Astrocyte (in vitro differentiated cells and primary cell): ENCODE measurements at regions not wholly inside any gene's neighbourhood (a gene's known extent, or its start where the extent isn't known, plus 50 kb on each side); places are given as distances from the start of the nearest gene placed in this dataset.

ENCODE experiments used
- DNase-seq: peaks from one replicate; pipeline ENCODE4 v3.0.0-alpha.2; 2010; ENCODE audit warnings: low read depth
- FAIRE-seq: peaks from 2 replicates; lab custom pipeline; 2011; peaks lifted over from hg19 to GRCh38; lab: Jason Lieb, UNC
- H2AFZ ChIP-seq: 2 replicates; pipeline ENCODE4 v1.6.0; 2012; ENCODE audit warnings: low read depth, low read length, inconsistent platforms
- H3K27ac ChIP-seq: 2 replicates; pipeline ENCODE4 v1.5.1; 2011; ENCODE audit warnings: low read depth, low read length, inconsistent platforms
- H3K27me3 ChIP-seq: 2 replicates; pipeline ENCODE4 v1.6.0; 2011; ENCODE audit warnings: low read length, inconsistent platforms; ENCODE audit not compliant: insufficient read depth
- H3K36me3 ChIP-seq: 2 replicates; pipeline ENCODE4 v1.5.1; 2011; ENCODE audit warnings: low read length, inconsistent platforms; ENCODE audit not compliant: insufficient read depth
- H3K4me1 ChIP-seq: 2 replicates; pipeline ENCODE4 v1.5.1; 2011; ENCODE audit warnings: low read length, inconsistent platforms; ENCODE audit not compliant: insufficient read depth
- H3K4me2 ChIP-seq: 2 replicates; pipeline ENCODE4 v1.6.0; 2012; ENCODE audit warnings: low read length, inconsistent platforms
- H3K4me3 ChIP-seq: 2 replicates; pipeline ENCODE4 v1.5.1; 2011; ENCODE audit warnings: low read depth, mild to moderate bottlenecking, low read length, inconsistent platforms; ENCODE audit not compliant: insufficient read depth
- H3K79me2 ChIP-seq: 2 replicates; pipeline ENCODE4 v1.6.0; 2012; ENCODE audit warnings: mild to moderate bottlenecking, low read length, inconsistent platforms; ENCODE audit not compliant: insufficient read depth
- H3K9ac ChIP-seq: 2 replicates; pipeline ENCODE4 v1.6.0; 2012; ENCODE audit warnings: mild to moderate bottlenecking, low read length, inconsistent platforms
- H3K9me3 ChIP-seq: 2 replicates; pipeline ENCODE4 v1.5.1; 2012; ENCODE audit warnings: low read depth, mild to moderate bottlenecking, low read length, inconsistent platforms; ENCODE audit not compliant: insufficient read depth
- H4K20me1 ChIP-seq: 2 replicates; pipeline ENCODE4 v1.6.0; 2012; ENCODE audit warnings: low read length, inconsistent platforms; ENCODE audit not compliant: insufficient read depth
- H3K27ac Mint-ChIP-seq: one replicate; pipeline ENCODE4 v1.8.0; 2021; ENCODE audit warnings: mild to moderate bottlenecking, mixed read lengths; ENCODE audit not compliant: unreplicated experiment
- H3K27me3 Mint-ChIP-seq: one replicate; pipeline ENCODE4 v1.8.0; 2021; ENCODE audit warnings: low read depth, mixed read lengths; ENCODE audit not compliant: unreplicated experiment
- H3K36me3 Mint-ChIP-seq: one replicate; pipeline ENCODE4 v1.8.0; 2021; ENCODE audit warnings: low read depth, mixed read lengths; ENCODE audit not compliant: unreplicated experiment
- H3K4me1 Mint-ChIP-seq: one replicate; pipeline ENCODE4 v1.8.0; 2021; ENCODE audit warnings: low read depth, mixed read lengths; ENCODE audit not compliant: unreplicated experiment
- H3K4me3 Mint-ChIP-seq: one replicate; pipeline ENCODE4 v1.8.0; 2021; ENCODE audit warnings: mild to moderate bottlenecking, moderate library complexity, mixed read lengths; ENCODE audit not compliant: unreplicated experiment
- H3K9me3 Mint-ChIP-seq: one replicate; pipeline ENCODE4 v1.8.0; 2021; ENCODE audit warnings: mild to moderate bottlenecking, mixed read lengths; ENCODE audit not compliant: unreplicated experiment
- CTCF ChIP-seq: IDR thresholded peaks from 2 replicates; pipeline ENCODE4 v1.5.1; 2011; ENCODE audit warnings: low read depth, mild to moderate bottlenecking, inconsistent platforms, low read length, moderate library complexity; ENCODE audit not compliant: insufficient read depth
- EZH2 ChIP-seq: IDR thresholded peaks from 2 replicates; pipeline ENCODE4 v1.6.1; 2012; ENCODE audit warnings: mild to moderate bottlenecking, low read length, inconsistent platforms; ENCODE audit not compliant: insufficient read depth

- H3K4me3 Mint-ChIP-seq = no peak overlapping the region
- H3K4me1 Mint-ChIP-seq = no peaks in the 10 kb centered on the region
- Histone ChIP-seq H3K4me2 (no peak overlapping the region), H3K4me1 (no peaks in the 10 kb centered on the region), H2AFZ (no peak overlapping the region), H3K9me3 (peaks cover 4% of the 10 kb centered on the region), H3K36me3 (no peaks in the 10 kb centered on the region), H3K9ac (no peak overlapping the region), H3K27ac (no peak overlapping the region), H3K4me3 (no peak overlapping the region), H3K79me2 (no peaks in the 10 kb centered on the region), H3K27me3 (no peaks in the 10 kb centered on the region), H4K20me1 (no peaks in the 10 kb centered on the region)
- DNase-seq (no peak), FAIRE-seq (no peak)
- no peaks in the 10 kb centered on the region for H3K36me3 Mint-ChIP-seq
- TF ChIP-seq EZH2 (no peak), CTCF (no peak)
- H3K27me3 Mint-ChIP-seq = peaks cover 28% of the 10 kb centered on the region
- peaks cover 12% of the 10 kb centered on the region for H3K9me3 Mint-ChIP-seq
- no peak overlapping the region for H3K27ac Mint-ChIP-seq
Observed at GRCh38 chr2:3035385-3036050, 342.1 kb downstream of the EIPR1 start.

GRCh38 chr2:3034856-3035255 lies 342.8 kb downstream of the EIPR1 start:
- Mint-ChIP-seq H3K9me3 (peaks cover 12% of the 10 kb centered on the region), H3K4me1 (no peaks in the 10 kb centered on the region)

More at GRCh38 chr2:3034856-3035255, 342.8 kb downstream of the EIPR1 start:
- no peaks in the 10 kb centered on the region for H3K36me3 ChIP-seq
- TF ChIP-seq CTCF (no peak), EZH2 (no peak)
- H2AFZ ChIP-seq = no peak overlapping the region
- Mint-ChIP-seq H3K4me3 (no peak overlapping the region), H3K36me3 (no peaks in the 10 kb centered on the region), H3K27ac (no peak overlapping the region), H3K27me3 (peaks cover 26% of the 10 kb centered on the region)
- no peaks in the 10 kb centered on the region for H3K79me2 ChIP-seq
- H3K27me3 ChIP-seq = no peaks in the 10 kb centered on the region
- no peak overlapping the region for H3K4me3 ChIP-seq
- H3K27ac ChIP-seq = no peak overlapping the region
- H3K4me2 ChIP-seq = no peak overlapping the region
- peaks cover 4% of the 10 kb centered on the region for H3K9me3 ChIP-seq
- no peaks in the 10 kb centered on the region for H4K20me1 ChIP-seq
- DNase-seq = no peak
- H3K4me1 ChIP-seq = no peaks in the 10 kb centered on the region
- no peak for FAIRE-seq
- H3K9ac ChIP-seq = no peak overlapping the region
